HG03342 (cell line): ENCODE measurements at regions not wholly inside any gene's neighbourhood (a gene's known extent, or its start where the extent isn't known, plus 50 kb on each side); places are given as distances from the start of the nearest gene placed in this dataset.

Experiments used
- ATAC-seq: cut with Tn5 transposase; IDR thresholded peaks from one replicate; pipeline ENCODE4 v1.9.1; 2021; ENCODE audit warnings: mild to moderate bottlenecking, moderate library complexity; ENCODE audit not compliant: unreplicated experiment

- no peak for ATAC-seq
These were observed 52.7 kb upstream of the PELI1 start for GRCh38 chr2:64196963-64197362.

- ATAC-seq: no peak
These were observed 56.9 kb upstream of the PELI1 start for GRCh38 chr2:64201151-64201550.

GRCh38 chr2:64202206-64202845, 58.1 kb upstream of the PELI1 start:
- ATAC-seq: no peak

- no peak for ATAC-seq
These were observed 59.1 kb upstream of the PELI1 start for GRCh38 chr2:64203131-64203857.

- peak; percentile 64 for ATAC-seq
These were observed 59.8 kb upstream of the PELI1 start for GRCh38 chr2:64203858-64204632.

- ATAC-seq: peak; percentile 27
These were observed 60.5 kb upstream of the PELI1 start for GRCh38 chr2:64204703-64205102.

- ATAC-seq: no peak
These were observed 61.2 kb upstream of the PELI1 start for GRCh38 chr2:64205415-64205814.

- no peak for ATAC-seq
These were observed 63.4 kb upstream of the PELI1 start for GRCh38 chr2:64207573-64207972.

GRCh38 chr2:64210816-64211215, 66.6 kb upstream of the PELI1 start:
- no peak for ATAC-seq

GRCh38 chr2:64211276-64211921, 67.2 kb upstream of the PELI1 start:
- ATAC-seq: no peak

GRCh38 chr2:64212346-64212745, 68.1 kb upstream of the PELI1 start:
- ATAC-seq: no peak

- peak; percentile 32 for ATAC-seq
These were observed 68.6 kb upstream of the PELI1 start for GRCh38 chr2:64212801-64213321.

GRCh38 chr2:64213532-64214275, 69.5 kb upstream of the PELI1 start:
- peak; percentile 46 for ATAC-seq

GRCh38 chr2:64214281-64215115, 70.3 kb upstream of the PELI1 start:
- peak; percentile 56 for ATAC-seq

- no peak for ATAC-seq
These were observed 73.1 kb upstream of the PELI1 start for GRCh38 chr2:64217198-64217869.

- ATAC-seq: no peak
These were observed 74.0 kb upstream of the PELI1 start for GRCh38 chr2:64218137-64218802.

- ATAC-seq: no peak
These were observed 74.9 kb upstream of the PELI1 start for GRCh38 chr2:64219149-64219548.

GRCh38 chr2:64220265-64220664, 76.0 kb upstream of the PELI1 start:
- ATAC-seq: no peak
